HEK293T (cell line): ENCODE measurements at regions not wholly inside any gene's neighbourhood (a gene's known extent, or its start where the extent isn't known, plus 50 kb on each side); places are given as distances from the start of the nearest gene placed in this dataset.

Experiments used
- ARNT ChIP-seq: fragments of 450-650 bp; IDR thresholded peaks from 2 replicates; pipeline ENCODE4 v1.6.1; 2017; ENCODE audit warnings: mild to moderate bottlenecking
- ELF4 ChIP-seq: fragments of 450-650 bp; IDR thresholded peaks from 2 replicates; pipeline ENCODE4 v1.6.1; 2017; ENCODE audit warnings: antibody characterized with exemption
- HDGF ChIP-seq: fragments of 450-650 bp; IDR thresholded peaks from 2 replicates; pipeline ENCODE4 v1.6.1; 2017; ENCODE audit warnings: antibody characterized with exemption, borderline replicate concordance
- SP1 ChIP-seq: fragments of 450-650 bp; IDR thresholded peaks from 2 replicates; pipeline ENCODE4 v1.6.1; 2017
- TARDBP ChIP-seq: fragments of 450-650 bp; IDR thresholded peaks from 2 replicates; pipeline ENCODE4 v1.6.1; 2016

- TF ChIP-seq ARNT (no peak), TARDBP (no peak), HDGF (no peak), ELF4 (no peak), SP1 (no peak)
Measured at GRCh38 chr10:3655528-3655927, 129.5 kb downstream of the KLF6 start.
